ENCODE measurements at regions not wholly inside any gene's neighbourhood (a gene's known extent, or its start where the extent isn't known, plus 50 kb on each side); places are given as distances from the start of the nearest gene placed in this dataset.

DNA sequence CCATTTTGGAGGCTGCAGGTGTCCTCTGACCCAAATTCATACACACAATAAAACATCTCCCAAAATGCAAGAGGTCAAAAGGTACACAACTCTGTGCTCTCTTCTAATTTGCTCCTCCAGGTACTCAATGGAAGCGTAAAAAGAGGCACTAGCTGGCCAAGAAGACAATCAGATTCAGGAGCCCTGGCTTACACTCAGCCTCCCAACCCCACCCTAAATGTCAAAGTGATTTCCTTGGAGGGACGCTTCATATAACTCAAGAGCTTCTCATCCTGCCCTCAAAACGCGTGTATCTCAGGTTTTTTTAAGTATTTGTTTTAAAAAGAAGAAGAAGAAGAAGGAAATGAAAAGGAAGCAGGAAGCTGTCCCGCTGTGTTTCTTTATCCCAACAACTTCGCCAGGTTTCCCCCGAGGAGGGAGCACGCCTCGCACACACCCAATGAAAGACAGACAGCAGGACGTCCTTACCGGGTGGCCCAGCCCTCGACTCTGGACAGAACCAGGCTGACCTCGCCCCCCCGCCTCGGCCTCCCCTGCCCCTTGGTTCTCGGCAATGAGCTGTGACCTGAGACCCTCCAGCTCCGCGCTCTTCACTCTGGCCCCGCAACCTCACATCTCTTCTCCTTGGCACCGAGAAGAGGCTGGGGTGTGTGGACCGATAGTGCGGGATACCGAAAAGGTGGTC is 620.7 kb upstream of the ZNF385D start:
- peak overlapping the region; percentile 86 to 92 for H3K4me2 ChIP-seq (ENCODE audit: insufficient read depth in 1 of 2, low read depth in 2 of 2, low read length in 2 of 2)
- no peak for FAIRE-seq
- 7% methylated on average over 16 of the region's 23 CpGs; no CpG with 5 or more reads in 1 of the 2 experiments for WGBS, 2 experiments (ENCODE audit: extremely low coverage in 1 of 2, insufficient coverage in 1 of 2, insufficient read length in 1 of 2, insufficient replicate concordance in 2 of 2, low coverage in 1 of 2, low lambda C conversion rate in 2 of 2, missing lambda C conversion rate in 1 of 2)

More for the DNA sequence above, 620.7 kb upstream of the ZNF385D start:
- no peak for TF ChIP-seq RAD21 (IDR thresholded peaks at IDR 0.05 in 1 of 2, conservative IDR thresholded peaks at IDR 0.05 in 1 of 2; ENCODE audit: low read depth in 2 of 2, low read length in 2 of 2)
- 0 out of 2 replicates have a peak, but pooled peaks have one; percentile 25 for TF ChIP-seq RBBP5 (IDR thresholded peaks at IDR 0.05; ENCODE audit: borderline replicate concordance, low read depth, low read length)
- Histone ChIP-seq H3K4me3 (ENCODE audit: extremely low read depth in 1 of 4, insufficient read depth in 2 of 4, low read depth in 3 of 4, low read length in 4 of 4) (peak overlapping the region; percentile 32 to 64 (median 52)), H2AK5ac (ENCODE audit: low read depth, low read length) (no peak overlapping the region), H2BK15ac (ENCODE audit: low read length) (no peak overlapping the region), H2AFZ (ENCODE audit: low read length) (peak overlapping the region; percentile 51; the same call in 1 of the 2 replicates), H3K36me3 (ENCODE audit: control insufficient read depth in 2 of 4, insufficient read depth in 4 of 4, low read length in 3 of 4) (no peaks in the 10 kb centered on the region), H2BK5ac (ENCODE audit: low read depth, low read length) (peak overlapping the region; percentile 6; the same call in 1 of the 2 replicates), H3K23ac (ENCODE audit: insufficient read length) (no peak overlapping the region), H3K79me2 (ENCODE audit: control insufficient read depth in 1 of 2, insufficient read depth in 2 of 2, low read length in 2 of 2) (no peaks in the 10 kb centered on the region), H3K9me3 (ENCODE audit: insufficient read depth in 2 of 2, low read depth in 1 of 2, low read length in 1 of 2) (no peaks in the 10 kb centered on the region), H3K9ac (replicated peaks in 1 of 4; ENCODE audit: extremely low read depth in 1 of 4, low read depth in 3 of 4, low read length in 3 of 4) (no peak overlapping the region), H2BK12ac (ENCODE audit: low read depth, low read length) (no peak overlapping the region), H3K14ac (ENCODE audit: insufficient read length) (no peak overlapping the region), H2BK120ac (replicated peaks; ENCODE audit: low read depth, low read length) (no peak overlapping the region), H4K20me1 (replicated peaks in 1 of 2; ENCODE audit: control insufficient read depth in 1 of 2, insufficient read depth in 2 of 2, low read length in 2 of 2) (no peaks in the 10 kb centered on the region), H3K56ac (replicated peaks; ENCODE audit: insufficient read length, low read depth, low read length) (no peak overlapping the region), H3K18ac (ENCODE audit: extremely low read depth, low read length) (peak overlapping the region; percentile 56; the same call in 1 of the 2 replicates), H4K5ac (ENCODE audit: insufficient read length, low read depth, low read length) (no peak overlapping the region), H3K27me3 (replicated peaks in 1 of 4; ENCODE audit: control insufficient read depth in 3 of 4, extremely low read depth in 1 of 4, insufficient read depth in 3 of 4, low read length in 3 of 4) (peaks cover 6 to 35% (median 25%) of the 10 kb centered on the region in 4 experiments), H3K27ac (ENCODE audit: low read depth, low read length) (no peak overlapping the region), H3K23me2 (ENCODE audit: low read depth, low read length) (peaks cover 4% of the 10 kb centered on the region; the same call in 1 of the 2 replicates), H2BK20ac (ENCODE audit: low read length) (no peak overlapping the region), H4K8ac (ENCODE audit: extremely low read depth, insufficient read depth, low read length) (peak overlapping the region; percentile 59; the same call in 1 of the 2 replicates), H4K91ac (replicated peaks; ENCODE audit: insufficient read length, low read length) (no peak overlapping the region), H3K4me1 (replicated peaks in 1 of 4; ENCODE audit: control insufficient read depth in 3 of 4, insufficient read depth in 4 of 4, low read length in 3 of 4) (peaks cover 3 to 8% (median 5%) of the 10 kb centered on the region in 4 experiments; a peak in 4 of 7 replicates), H3K4ac (replicated peaks; ENCODE audit: insufficient read length, low read depth, low read length) (no peak overlapping the region), H3K79me1 (ENCODE audit: low read depth, low read length) (no peaks in the 10 kb centered on the region)
- POLR2A ChIA-PET (ENCODE audit: partially characterized antibody) = interaction anchor here (1.6 kb wide), 1 partner anchor 19 kb away, joined by 4 read pairs; no protein-coding TSS in a partner anchor
- peak in 1 of 2 experiments; percentile 64 for DNase-seq (ENCODE audit: low read depth in 1 of 2, low spot score in 2 of 2)
- CTCF ChIA-PET (ENCODE audit: partially characterized antibody) = interaction anchor here (0.8 to 1.7 kb wide), 4 partner anchors 59 to 332 kb away, joined by 3 read pairs; no protein-coding TSS in a partner anchor

All from H1 (cell line).